Heart left ventricle (tissue), 16 donors: ENCODE measurements at regions not wholly inside any gene's neighbourhood (a gene's known extent, or its start where the extent isn't known, plus 50 kb on each side); places are given as distances from the start of the nearest gene placed in this dataset.

Experiments used
- ATAC-seq, 4 donors: fragments of 200-7000 bp; cut with Tn5 transposase; one replicate each; pipeline ENCODE4 v1.9.1; 2020 to 2022; ENCODE audit warnings: moderate library complexity in 4 of 4, mild to moderate bottlenecking in 3 of 4, moderate number of reproducible peaks in 1 of 4
- DNase-seq, 5 donors: peaks; one replicate each; pipeline ENCODE4 v3.0.0-alpha.2; 2020
- H3K27ac ChIP-seq, 12 donors: fragments of 200-600 bp; sonication (generic) in 4 of 12; one replicate each; pipeline versions ENCODE4 v1.5.0 to v1.8.0; 2016 to 2022; ENCODE audit warnings: mild to moderate bottlenecking in 2 of 12
- H3K27me3 ChIP-seq, 9 donors: fragments of 200-600 bp; sonication (generic) in 2 of 9; one replicate each; pipeline versions ENCODE4 v1.5.1 to v1.8.0; 2016 to 2022; ENCODE audit warnings: mild to moderate bottlenecking in 3 of 9
- H3K36me3 ChIP-seq, 9 donors: fragments of 200-600 bp; sonication (generic) in 2 of 9; one replicate each; pipeline versions ENCODE4 v1.5.0 to v1.8.0; 2018 to 2022; ENCODE audit warnings: mild to moderate bottlenecking in 2 of 9
- H3K4me1 ChIP-seq, 12 donors: fragments of 200-600 bp; sonication (generic) in 4 of 12; one replicate each; pipeline versions ENCODE4 v1.5.0 to v1.8.0; 2016 to 2022; ENCODE audit warnings: mild to moderate bottlenecking in 3 of 12
- H3K4me3 ChIP-seq, 12 donors: fragments of 200-600 bp; sonication (generic) in 4 of 12; one replicate each; pipeline versions ENCODE4 v1.5.0 to v1.8.0; 2017 to 2022; ENCODE audit warnings: mild to moderate bottlenecking in 9 of 12, moderate library complexity in 4 of 12
- H3K9me3 ChIP-seq, 12 donors: fragments of 200-600 bp; sonication (generic) in 4 of 12; one replicate each; pipeline versions ENCODE4 v1.5.0 to v1.8.0; 2016 to 2022; ENCODE audit warnings: mild to moderate bottlenecking in 1 of 12
- CTCF ChIP-seq, 12 donors: fragments of 200-600 bp; sonication (generic) in 4 of 12; IDR thresholded peaks; one replicate each; pipeline versions ENCODE4 v1.5.0 to v1.8.0; 2018 to 2022; ENCODE audit warnings: antibody characterized with exemption in 12 of 12, mild to moderate bottlenecking in 5 of 12
- POLR2A ChIP-seq, 2 donors: fragments of 450-650 bp; IDR thresholded peaks; one replicate each; pipeline ENCODE4 v1.6.1; 2017; ENCODE audit warnings: antibody characterized with exemption in 2 of 2, mild to moderate bottlenecking in 2 of 2, moderate library complexity in 2 of 2
- WGBS, 4 donors: extraction: QIAGEN DNeasy Blood & Tissue Kit in 2 of 4; methylation state at CpG; one replicate each; pipeline versions ENCODE4 v1.1.5 to v1.1.7; 2013 to 2018; 5-methylcytosine and 5-hydroxymethylcytosine counted together
- intact Hi-C, 10 donors: fragments of 100-400 bp; cut with DNase I; formaldehyde crosslinking; loops; one replicate each; pipeline versions ENCODE4 v1.11.1 to v1.14.2; 2022
- donor health status: ischemic (EF 13 %, LVEDD 7.1; RV severe dilation, severe dysfunction).
- donor health status: healthy with polysubstance abuse.
- donor health status: DM: no; HTN: yes; CAD: no.
- donor health status: DM: no; HTN: no; CAD: no.
- donor health status: ischemic (EF 25% LVEDD 6.9; RV normal size, moderate dysfunction).
- donor health status: ischemic (EF 25% LVEDD 5.7; RV mildly dilated, moderate dysfunction).
- donor health status: healthy.
- donor health status: DM: yes; HTN: yes; CAD: no.
- donor health status: ischemic (EF 35%, LVEDD 5.7; RV mildly dilated, moderate dysfunction).
- donor health status: nonischemic (EF 11% LVEDD 7.7; RV severe dilation, severe dysfunction).
- donor health status: DM: yes; HTN: yes; CAD: no.
- donor health status: PGD.
- donor health status: ischemic (EF 29% LVEDD 5.4; RV normal size, mild dysfunction).
- donor health status: nonischemic (EF 23%, LVEDD 6.1; RV moderate dilation, normal function).

DNA sequence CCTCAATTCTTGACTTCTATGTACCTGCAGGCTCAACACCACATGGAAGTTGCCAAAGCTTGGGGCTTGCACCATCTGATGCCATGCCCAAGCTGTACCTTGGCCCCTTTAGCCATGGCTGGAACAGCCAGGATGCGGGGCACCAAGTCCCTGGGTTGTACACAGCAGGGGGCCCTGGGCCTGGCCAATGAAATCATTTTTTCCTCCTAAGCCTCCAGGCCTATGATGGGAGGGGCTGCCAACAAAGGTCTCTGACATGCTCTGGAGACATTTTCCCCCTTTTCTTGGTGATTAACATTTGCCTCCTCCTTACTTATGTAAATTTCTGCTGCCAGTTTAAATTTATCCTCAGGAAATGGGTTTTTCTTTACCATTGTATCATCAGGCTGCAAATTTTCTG, 1428.1 kb downstream of the C4orf33 start:
- Histone ChIP-seq H3K9me3 (peaks cover 0 to 21% (median 4%) of the 10 kb centered on the region in 12 donors), H3K27me3 (no peaks in the 10 kb centered on the region), H3K36me3 (no peaks in the 10 kb centered on the region), H3K4me3 (no peak overlapping the region), H3K27ac (no peak overlapping the region), H3K4me1 (no peaks in the 10 kb centered on the region)
- DNase-seq (no peak), ATAC-seq (no peak)
- TF ChIP-seq POLR2A (IDR thresholded peaks at IDR 0.05): no peak
- TF ChIP-seq CTCF (IDR thresholded peaks at IDR 0.05): no peak
- WGBS, 4 donors: 88 to 100% (median 91%) methylated on average over 1 of the region's 1 CpG
- intact Hi-C loops: no loop called here

DNA sequence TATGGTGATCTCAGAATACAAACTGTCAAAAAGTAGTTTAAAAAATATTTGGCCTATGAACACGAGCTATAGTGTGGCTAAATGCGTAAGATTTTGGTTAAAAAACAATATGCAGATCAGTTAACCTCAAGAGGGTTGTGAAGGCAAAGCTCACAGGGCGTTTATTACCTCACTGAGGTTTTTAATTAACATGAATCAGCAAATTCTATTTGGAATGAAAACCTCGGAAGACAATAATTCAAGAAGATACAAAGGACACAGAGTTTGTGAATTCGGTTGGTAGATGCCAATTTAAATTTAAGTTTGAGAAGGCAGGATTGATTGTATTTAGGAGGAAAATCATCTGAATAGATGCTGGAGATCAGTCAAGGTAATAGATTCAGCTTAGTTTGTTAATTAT, 1434.6 kb downstream of the C4orf33 start:
- Histone ChIP-seq H3K27ac (no peak overlapping the region), H3K9me3 (peaks cover 0 to 4% (median 0%) of the 10 kb centered on the region in 12 donors), H3K36me3 (no peaks in the 10 kb centered on the region), H3K27me3 (no peaks in the 10 kb centered on the region), H3K4me1 (no peaks in the 10 kb centered on the region), H3K4me3 (no peak overlapping the region)
- intact Hi-C loops: no loop called here
- ATAC-seq: no peak
- WGBS, 4 donors: 69 to 73% (median 71%) methylated on average over 5 of the region's 5 CpGs
- no peak for DNase-seq
- TF ChIP-seq POLR2A (IDR thresholded peaks at IDR 0.05): no peak
- TF ChIP-seq CTCF (IDR thresholded peaks at IDR 0.05): no peak

- no peak overlapping the region for H3K4me3 ChIP-seq
- no peaks in the 10 kb centered on the region for H3K9me3 ChIP-seq
- 71 to 84% (median 76%) methylated on average over 1 of the region's 1 CpG for WGBS, 4 donors
- intact Hi-C loops: no loop called here
- no peak overlapping the region for H3K27ac ChIP-seq
- H3K4me1 ChIP-seq: no peaks in the 10 kb centered on the region
- no peaks in the 10 kb centered on the region for H3K36me3 ChIP-seq
- ATAC-seq (no peak), DNase-seq (no peak)
- TF ChIP-seq CTCF (IDR thresholded peaks at IDR 0.05): no peak
- no peak for TF ChIP-seq POLR2A (IDR thresholded peaks at IDR 0.05)
- no peaks in the 10 kb centered on the region for H3K27me3 ChIP-seq
These were observed 1438.7 kb downstream of the C4orf33 start for GRCh38 chr4:130534651-130535050.

GRCh38 chr4:130542953-130543352, 1447.0 kb downstream of the C4orf33 start:
- no peaks in the 10 kb centered on the region for H3K9me3 ChIP-seq
- no peak overlapping the region for H3K27ac ChIP-seq
- TF ChIP-seq CTCF (IDR thresholded peaks at IDR 0.05) (no peak), POLR2A (IDR thresholded peaks at IDR 0.05) (no peak)
- H3K4me1 ChIP-seq: no peaks in the 10 kb centered on the region
- ATAC-seq (no peak), DNase-seq (no peak)
- no peak overlapping the region for H3K4me3 ChIP-seq
- H3K27me3 ChIP-seq: no peaks in the 10 kb centered on the region
- H3K36me3 ChIP-seq: no peaks in the 10 kb centered on the region
- WGBS, 4 donors: 90 to 96% (median 92%) methylated on average over 6 of the region's 6 CpGs
- intact Hi-C loops: no loop called here
